GM18505 (cell line): ENCODE measurements at regions not wholly inside any gene's neighbourhood (a gene's known extent, or its start where the extent isn't known, plus 50 kb on each side); places are given as distances from the start of the nearest gene placed in this dataset.
"Not testable (repeated sequence)": the region's sequence is repeated elsewhere in the genome, so short reads cannot be mapped to it uniquely, and the experiment has no call there.

Experiments used
- ATAC-seq: cut with Tn5 transposase; IDR thresholded peaks from one replicate; pipeline ENCODE4 v1.9.1; 2021; ENCODE audit not compliant: unreplicated experiment
- POLR2A ChIP-seq: IDR thresholded peaks from 4 replicates; pipeline ENCODE4 v1.6.1; 2011; ENCODE audit warnings: borderline replicate concordance; ENCODE audit not compliant: insufficient read depth, insufficient read length; ENCODE audit errors: extremely low read depth

DNA sequence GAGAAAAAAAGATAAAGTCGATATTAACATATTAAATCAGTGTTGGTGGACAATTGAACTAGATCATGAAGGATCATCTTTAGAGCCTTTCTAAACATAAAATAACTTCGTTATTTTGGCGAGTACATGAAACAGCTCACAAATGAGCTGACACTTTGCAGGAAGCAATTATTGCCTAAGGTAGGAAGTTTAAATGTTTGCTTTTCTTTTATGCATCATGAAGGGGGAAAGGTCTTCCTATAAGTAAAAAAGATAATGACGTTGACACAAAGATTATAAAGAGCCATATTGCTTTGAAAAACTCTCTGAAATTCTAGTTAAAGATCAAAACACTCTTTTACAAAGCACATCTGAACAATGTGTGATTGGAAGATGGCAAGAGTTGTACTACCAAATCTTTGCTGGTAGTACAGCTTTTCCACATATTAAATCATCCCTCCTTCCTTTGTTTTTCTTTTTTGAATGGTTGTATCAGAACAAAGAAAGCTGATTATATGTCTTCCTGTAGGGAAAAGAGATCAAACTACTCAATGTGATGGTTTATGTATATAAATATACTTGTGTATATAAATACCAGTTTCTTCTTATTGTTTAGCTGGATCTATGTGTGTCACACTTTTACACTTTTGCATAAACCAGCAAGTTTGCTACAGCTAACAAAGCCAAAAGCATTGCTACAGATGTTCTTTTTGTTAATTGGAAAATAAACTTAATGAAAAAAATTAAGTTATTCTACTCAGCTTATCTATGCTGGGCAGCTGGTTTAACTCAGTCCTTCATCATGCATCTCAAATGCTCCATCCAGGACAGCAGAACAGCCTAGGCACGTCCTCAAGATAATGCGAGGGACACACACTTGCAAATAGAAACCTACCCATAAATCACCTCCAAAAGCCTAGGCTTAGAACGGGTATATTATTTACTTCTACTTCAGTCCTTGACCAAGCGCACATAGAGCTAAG is 850.8 kb upstream of the ROBO1 start:
- no peak for TF ChIP-seq POLR2A
- ATAC-seq, result no peak

DNA sequence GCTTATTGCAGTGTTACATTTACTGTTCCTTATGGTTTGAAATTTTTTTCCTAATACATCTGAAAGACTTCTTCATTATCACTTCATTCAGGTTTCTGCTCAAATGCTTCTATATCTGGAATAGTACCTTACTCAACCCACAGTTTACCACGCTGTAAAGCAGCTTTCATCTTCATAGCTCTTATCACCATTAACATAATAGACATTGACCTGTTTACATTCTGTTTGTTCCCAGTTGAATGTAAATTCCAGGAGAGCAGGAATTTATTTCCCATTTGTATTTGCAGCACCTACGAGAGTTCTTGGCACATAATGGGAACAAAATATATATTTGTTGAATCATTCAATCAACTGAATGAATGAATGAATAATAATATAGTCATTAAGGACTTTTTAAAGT is 844.6 kb upstream of the ROBO1 start:
- no peak for TF ChIP-seq POLR2A
- no peak for ATAC-seq

DNA sequence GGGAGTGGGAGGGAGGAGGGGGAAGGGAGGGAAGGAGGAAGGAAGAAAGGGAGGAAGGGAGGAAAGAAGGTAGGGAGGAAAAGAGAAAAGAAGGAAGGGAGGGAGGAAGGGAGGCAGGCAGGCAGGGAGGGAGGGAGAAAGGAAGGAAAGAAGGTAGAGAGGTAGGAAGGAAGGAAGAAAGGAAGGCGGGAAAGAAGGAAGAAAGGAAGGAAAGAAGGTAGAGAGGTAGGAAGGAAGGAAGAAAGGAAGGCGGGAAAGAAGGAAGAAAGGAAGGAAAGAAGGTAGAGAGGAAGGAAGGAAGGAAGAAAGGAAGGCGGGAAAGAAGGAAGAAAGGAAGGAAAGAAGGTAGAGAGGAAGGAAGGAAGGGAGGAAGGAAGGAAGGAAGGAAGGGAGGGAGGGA is 840.3 kb upstream of the ROBO1 start:
- not testable (repeated sequence) for ATAC-seq

DNA sequence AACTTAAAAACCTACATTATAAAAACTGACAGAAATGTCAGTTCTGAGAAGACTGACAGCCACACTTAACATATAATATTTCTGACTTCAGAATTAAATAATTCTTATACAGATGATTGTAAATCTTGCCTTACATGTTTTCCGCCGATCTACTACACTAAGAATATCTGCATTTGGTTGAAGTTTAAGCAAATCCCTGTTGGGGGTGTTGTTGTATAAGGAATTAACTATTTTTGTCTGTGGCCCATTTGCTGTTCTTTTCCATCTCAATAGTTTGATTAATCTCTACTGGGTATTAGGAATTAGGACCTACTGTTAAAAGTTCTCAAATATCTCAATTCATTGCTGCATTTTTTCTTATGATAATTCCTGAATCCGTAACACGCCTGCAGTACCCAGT is 838.3 kb upstream of the ROBO1 start:
- no peak for TF ChIP-seq POLR2A
- ATAC-seq, result no peak

DNA sequence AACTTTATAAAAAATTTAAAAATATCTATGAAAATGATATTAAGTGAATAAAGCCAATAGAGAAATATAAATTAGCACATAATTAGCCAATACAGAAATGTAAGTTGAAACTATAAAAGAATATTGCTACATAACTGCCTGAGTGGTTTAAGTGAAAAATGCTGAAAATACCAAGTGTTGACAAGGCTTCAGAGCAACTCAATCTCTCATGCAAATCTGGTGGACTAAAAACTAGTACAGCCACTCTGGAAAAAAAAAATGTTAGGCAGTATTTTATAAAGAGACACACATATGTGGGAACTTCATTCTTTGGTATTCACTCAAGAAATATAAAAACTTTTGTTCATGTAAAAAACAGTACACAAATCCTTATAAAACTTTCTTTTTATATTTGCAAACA is 833.7 kb upstream of the ROBO1 start:
- no peak for ATAC-seq
- no peak for TF ChIP-seq POLR2A

DNA sequence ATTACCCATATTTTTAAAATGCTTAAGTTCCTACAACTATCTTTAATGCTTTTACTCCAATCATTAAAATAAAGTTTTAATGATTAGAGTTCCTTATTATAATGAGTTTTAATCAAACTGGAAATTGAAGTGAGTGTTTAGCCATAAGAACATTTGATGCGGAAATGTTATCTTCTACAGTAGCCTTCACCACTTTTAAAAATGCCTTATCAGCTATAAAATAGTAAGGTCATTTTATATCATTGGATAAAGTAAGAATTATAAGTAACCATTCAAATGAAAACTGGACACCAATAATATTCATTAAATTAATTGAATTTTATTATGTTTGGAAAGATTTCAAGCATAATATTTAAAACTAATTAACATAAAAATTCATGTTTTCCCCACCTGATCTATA is 825.0 kb upstream of the ROBO1 start:
- TF ChIP-seq POLR2A, result no peak
- no peak for ATAC-seq

DNA sequence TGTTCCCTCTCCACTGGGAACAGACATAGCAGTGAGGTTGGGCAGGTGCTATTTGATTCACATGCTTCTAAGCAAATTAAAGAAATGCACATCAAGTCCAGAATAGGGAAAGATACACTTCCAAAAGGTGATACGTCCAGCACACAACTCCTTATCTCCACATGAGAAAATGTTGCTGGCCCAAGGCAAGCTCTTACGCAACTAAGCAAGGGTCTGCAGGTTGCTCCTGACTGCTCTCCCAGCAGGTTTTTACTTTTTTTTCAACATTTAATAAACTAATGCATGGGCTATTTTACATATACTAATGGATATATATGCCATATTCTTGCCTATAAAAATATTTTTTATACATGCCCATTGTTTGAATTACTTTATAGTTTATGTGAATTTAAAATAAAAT is 818.5 kb upstream of the ROBO1 start:
- TF ChIP-seq POLR2A, result no peak
- no peak for ATAC-seq

DNA sequence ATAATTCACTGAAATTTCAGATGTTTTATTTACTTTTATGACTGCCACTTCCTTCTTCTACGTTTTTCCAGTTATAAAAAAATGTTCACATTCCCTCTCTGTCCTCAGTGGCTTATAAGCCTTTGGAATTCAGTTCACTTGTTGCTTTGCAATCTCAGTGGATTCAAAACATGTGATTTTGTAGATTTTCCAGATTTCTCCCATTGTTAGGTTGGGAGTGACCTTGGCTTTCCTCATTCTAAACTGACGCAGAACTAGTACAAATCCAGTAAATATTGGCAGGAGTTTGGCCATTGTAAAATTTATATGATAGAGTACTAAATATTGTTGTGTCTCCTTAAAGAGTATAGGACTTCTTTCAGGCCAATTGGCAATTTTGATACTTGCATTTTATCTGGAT is 812.3 kb upstream of the ROBO1 start:
- TF ChIP-seq POLR2A, result no peak

DNA sequence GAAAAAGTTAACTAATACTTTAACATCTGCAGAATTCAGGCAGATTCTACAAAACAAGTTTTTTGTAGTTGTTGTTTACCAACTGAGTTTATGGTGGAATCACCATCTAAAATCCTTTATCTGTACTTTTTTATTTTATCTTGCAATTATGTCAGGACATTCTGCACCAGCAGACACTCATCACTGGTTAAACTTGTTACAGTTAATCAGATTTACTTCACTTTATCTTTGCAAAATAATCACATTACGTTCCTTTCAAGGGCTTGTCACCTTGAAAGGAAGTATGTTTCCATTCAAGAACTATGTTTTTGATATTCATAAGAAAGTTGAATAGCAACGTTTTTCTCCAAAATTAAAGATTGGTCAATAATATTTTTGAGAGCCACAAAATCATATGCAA is 796.6 kb upstream of the ROBO1 start:
- no peak for TF ChIP-seq POLR2A

More for the DNA sequence above, 812.3 kb upstream of the ROBO1 start:
- ATAC-seq, result no peak

DNA sequence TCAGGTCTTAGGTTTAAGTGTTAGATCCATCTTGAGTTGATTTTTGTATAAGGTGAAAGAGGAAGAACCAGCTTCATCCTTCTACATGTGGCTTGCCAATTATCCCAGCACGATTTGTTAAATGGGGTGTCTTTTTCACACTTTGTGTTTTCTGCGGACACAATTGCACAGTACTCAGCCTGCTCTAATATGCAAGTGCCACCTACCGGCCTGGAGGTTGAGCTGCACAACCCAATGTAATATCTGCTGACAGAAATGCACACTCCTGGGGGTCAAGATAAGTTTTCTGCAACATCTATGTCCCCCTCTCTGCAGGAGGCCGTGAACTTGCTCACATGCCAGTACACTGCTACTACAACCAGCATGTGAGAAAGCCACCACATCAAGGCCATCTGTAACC is 791.9 kb upstream of the ROBO1 start:
- no peak for ATAC-seq
- no peak for TF ChIP-seq POLR2A

More for the DNA sequence above, 796.6 kb upstream of the ROBO1 start:
- ATAC-seq, result no peak

DNA sequence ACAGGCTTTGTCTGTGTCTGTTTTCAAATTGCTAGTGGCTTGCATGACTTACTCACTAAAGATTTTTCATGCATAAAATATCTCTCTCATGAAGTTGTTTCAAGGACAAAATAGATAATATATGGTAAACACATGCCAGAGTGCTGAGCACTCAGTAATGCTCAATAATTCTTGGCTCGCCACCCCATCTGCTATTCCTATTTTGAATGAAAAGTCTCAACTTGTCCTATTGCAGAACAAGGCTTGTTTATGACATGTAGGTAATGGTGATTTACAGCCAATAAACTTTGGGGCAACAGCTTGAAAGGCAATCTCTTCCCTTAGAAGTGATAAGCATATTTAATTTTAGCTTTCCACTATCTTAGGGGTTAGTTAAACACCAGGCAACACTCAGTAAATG is 789.0 kb upstream of the ROBO1 start:
- no peak for ATAC-seq
- no peak for TF ChIP-seq POLR2A

DNA sequence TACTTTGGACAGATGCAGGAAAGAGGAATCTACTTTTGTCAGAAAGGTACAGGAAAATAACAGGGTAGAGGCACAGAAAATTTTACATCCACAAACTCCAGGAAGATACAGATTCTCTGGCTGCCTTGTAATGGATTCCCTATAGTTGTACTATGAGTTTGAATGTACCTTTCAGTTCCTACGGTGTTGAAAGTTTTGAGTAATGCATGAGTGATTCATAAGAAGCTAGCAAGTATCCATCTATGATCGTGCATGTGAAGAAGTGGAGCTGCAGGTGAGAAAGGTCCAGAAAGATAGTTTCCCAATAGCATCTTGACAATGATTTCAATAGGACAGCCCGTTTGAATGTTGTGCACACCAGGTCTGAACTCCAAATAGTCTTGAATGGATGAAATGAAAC is 786.5 kb upstream of the ROBO1 start:
- ATAC-seq, result no peak
- TF ChIP-seq POLR2A, result no peak

DNA sequence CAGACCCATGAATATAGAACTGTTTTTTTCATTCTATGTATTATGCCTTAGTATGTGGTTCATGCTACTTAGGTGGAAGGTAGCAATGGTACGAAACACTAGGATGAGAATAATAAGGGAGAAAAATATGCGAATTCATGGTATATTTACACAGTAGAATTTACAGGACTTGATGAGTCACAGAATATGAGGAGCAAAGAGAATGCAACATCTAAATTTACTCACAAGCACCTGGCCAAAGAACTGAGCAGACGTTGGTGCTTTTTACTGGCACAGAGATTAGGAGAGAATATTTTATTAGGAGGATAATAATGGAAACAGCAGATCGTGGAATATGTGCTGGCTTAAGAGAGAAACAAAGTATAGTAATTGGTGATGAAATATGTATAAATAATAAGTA is 785.4 kb upstream of the ROBO1 start:
- TF ChIP-seq POLR2A, result no peak
- ATAC-seq, result no peak

DNA sequence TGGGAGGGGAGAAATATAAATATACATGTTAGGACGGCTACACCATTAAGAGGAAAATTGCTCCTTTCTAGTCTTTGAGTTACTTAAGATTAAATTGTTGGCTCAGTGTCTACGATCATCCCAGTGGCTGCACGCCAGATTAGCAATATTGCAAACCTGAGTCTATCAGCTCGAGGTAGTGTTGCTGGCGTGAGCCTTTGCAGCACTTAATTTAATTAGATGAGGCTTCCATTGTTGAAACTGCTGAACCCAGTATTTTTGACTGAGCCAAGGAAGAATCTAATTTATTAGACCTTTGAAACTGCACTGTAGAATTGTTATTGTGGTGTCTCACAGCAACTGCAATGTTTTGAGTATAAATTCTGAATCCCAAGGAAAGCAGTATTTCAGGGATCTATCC is 782.4 kb upstream of the ROBO1 start:
- no peak for TF ChIP-seq POLR2A
- no peak for ATAC-seq
